HEK293 (cell line): ENCODE measurements at regions not wholly inside any gene's neighbourhood (a gene's known extent, or its start where the extent isn't known, plus 50 kb on each side); places are given as distances from the start of the nearest gene placed in this dataset.

Source experiments
- CTCF ChIA-PET: fragments of 350-600 bp; formaldehyde crosslinking; extraction: SDS; loops from one replicate; lab custom pipeline; 2021; ENCODE audit warnings: antibody characterized with exemption; lab: Yijun Ruan, JAX
- POLR2A ChIA-PET: fragments of 300-600 bp; formaldehyde crosslinking; extraction: SDS; loops from one replicate; lab custom pipeline; 2020; ENCODE audit warnings: antibody characterized with exemption, inconsistent platforms; lab: Yijun Ruan, JAX
- H3K27ac ChIP-seq: fragments of 200-500 bp; sonication (Bioruptor generic); 2 replicates; pipeline ENCODE4 v1.5.1; 2014; ENCODE audit warnings: low read depth, low read length, control low read depth, inconsistent platforms; ENCODE audit errors: extremely low read depth
- H3K36me3 ChIP-seq, 2 experiments: fragments of 200-500 bp in 1 of 2; sonication (Bioruptor generic) in 1 of 2; 1 replicate in 1 of 2; 2 replicates in 1 of 2; pipeline ENCODE4 v1.5.1; 2014 to 2017; ENCODE audit warnings: inconsistent platforms in 2 of 2, low read length in 2 of 2; ENCODE audit not compliant: control insufficient read depth in 2 of 2, insufficient read depth in 1 of 2
- H3K4me1 ChIP-seq: fragments of 200-500 bp; sonication (Bioruptor generic); 2 replicates; pipeline ENCODE4 v1.5.1; 2014; ENCODE audit warnings: mild to moderate bottlenecking, low read length, inconsistent platforms; ENCODE audit not compliant: control insufficient read depth, insufficient read depth
- H3K4me3 ChIP-seq: 2 replicates; pipeline ENCODE4 v1.5.1; 2011; ENCODE audit warnings: low read depth, mild to moderate bottlenecking, control low read depth, low read length, moderate library complexity
- H3K9me3 ChIP-seq: fragments of 200-500 bp; sonication (Bioruptor generic); 2 replicates; pipeline ENCODE4 v1.5.1; 2014; ENCODE audit warnings: low read depth, low read length, inconsistent platforms; ENCODE audit not compliant: control insufficient read depth, insufficient read depth
- GLI2 ChIP-seq: fragments of 450-650 bp; formaldehyde crosslinking; IDR thresholded peaks from 2 replicates; pipeline ENCODE4; 2017; ENCODE audit warnings: missing biosample characterization, missing genetic modification characterization, low read depth, borderline replicate concordance
- KLF7 ChIP-seq: fragments of 450-650 bp; formaldehyde crosslinking; IDR thresholded peaks from 2 replicates; pipeline ENCODE4 v1.5.1; 2016; ENCODE audit warnings: missing biosample characterization, missing genetic modification characterization, borderline replicate concordance
- MEIS1 ChIP-seq: sonication (generic); formaldehyde crosslinking; IDR thresholded peaks from 2 replicates; pipeline ENCODE4 v1.8.1; 2022; ENCODE audit warnings: missing genetic modification reagents, mild to moderate bottlenecking, borderline replicate concordance
- MZF1 ChIP-seq: fragments of 450-650 bp; formaldehyde crosslinking; IDR thresholded peaks from 2 replicates; pipeline ENCODE4 v1.5.1; 2017; ENCODE audit warnings: missing biosample characterization, missing genetic modification characterization, borderline replicate concordance
- TSHZ1 ChIP-seq: fragments of 450-650 bp; formaldehyde crosslinking; IDR thresholded peaks from 2 replicates; pipeline ENCODE4 v1.5.1; 2016; ENCODE audit warnings: missing biosample characterization, missing genetic modification characterization, borderline replicate concordance
- WT1 ChIP-seq: fragments of 450-650 bp; formaldehyde crosslinking; IDR thresholded peaks from 2 replicates; pipeline ENCODE4 v1.5.1; 2016; ENCODE audit warnings: missing biosample characterization, missing genetic modification characterization
- YY1 ChIP-seq: fragments of 450-650 bp; formaldehyde crosslinking; IDR thresholded peaks from 2 replicates; pipeline ENCODE4 v1.5.1; 2018; ENCODE audit warnings: missing biosample characterization, missing genetic modification characterization
- ZBTB1 ChIP-seq: fragments of 450-650 bp; formaldehyde crosslinking; IDR thresholded peaks from 2 replicates; pipeline ENCODE4 v1.5.1; 2016; ENCODE audit warnings: missing biosample characterization, missing genetic modification characterization
- ZEB2 ChIP-seq: fragments of 450-650 bp; formaldehyde crosslinking; IDR thresholded peaks from 2 replicates; pipeline ENCODE4 v1.5.1; 2016; ENCODE audit warnings: missing biosample characterization, missing genetic modification characterization
- ZFHX2 ChIP-seq: fragments of 450-650 bp; formaldehyde crosslinking; conservative IDR thresholded peaks from 2 replicates; pipeline ENCODE4 v1.5.1; 2016; ENCODE audit warnings: missing biosample characterization, missing genetic modification characterization
- ZFP41 ChIP-seq: fragments of 450-650 bp; formaldehyde crosslinking; IDR thresholded peaks from 2 replicates; pipeline ENCODE4 v1.5.1; 2016; ENCODE audit warnings: missing biosample characterization, missing genetic modification characterization, borderline replicate concordance
- ZNF114 ChIP-seq: fragments of 450-650 bp; formaldehyde crosslinking; IDR thresholded peaks from 2 replicates; pipeline ENCODE4 v1.5.0; 2017; ENCODE audit warnings: missing biosample characterization, missing genetic modification characterization
- ZNF157 ChIP-seq: fragments of 450-650 bp; formaldehyde crosslinking; IDR thresholded peaks from 2 replicates; pipeline ENCODE4 v1.5.1; 2016; ENCODE audit warnings: missing biosample characterization, missing genetic modification characterization
- ZNF175 ChIP-seq: fragments of 450-650 bp; formaldehyde crosslinking; IDR thresholded peaks from 2 replicates; pipeline ENCODE4 v1.5.1; 2016; ENCODE audit warnings: missing biosample characterization, missing genetic modification characterization
- ZNF211 ChIP-seq: fragments of 450-650 bp; formaldehyde crosslinking; IDR thresholded peaks from 2 replicates; pipeline ENCODE4 v1.5.1; 2016; ENCODE audit warnings: low read depth, missing biosample characterization, missing genetic modification characterization
- ZNF23 ChIP-seq: fragments of 450-650 bp; formaldehyde crosslinking; IDR thresholded peaks from 2 replicates; pipeline ENCODE4 v1.5.1; 2016; ENCODE audit warnings: missing biosample characterization, missing genetic modification characterization, borderline replicate concordance
- ZNF302 ChIP-seq: fragments of 450-650 bp; formaldehyde crosslinking; IDR thresholded peaks from 2 replicates; pipeline ENCODE4 v1.5.1; 2016; ENCODE audit warnings: missing biosample characterization, missing genetic modification characterization, low read depth
- ZNF423 ChIP-seq: fragments of 450-650 bp; formaldehyde crosslinking; IDR thresholded peaks from 2 replicates; pipeline ENCODE4 v1.5.1; 2016; ENCODE audit warnings: missing biosample characterization, missing genetic modification characterization
- ZNF621 ChIP-seq: fragments of 450-650 bp; formaldehyde crosslinking; IDR thresholded peaks from 2 replicates; pipeline ENCODE4 v1.5.1; 2017; ENCODE audit warnings: missing biosample characterization, missing genetic modification characterization
- ZNF704 ChIP-seq: fragments of 450-650 bp; formaldehyde crosslinking; IDR thresholded peaks from 2 replicates; pipeline ENCODE4 v1.5.1; 2016; ENCODE audit warnings: missing biosample characterization, missing genetic modification characterization
- ZNF76 ChIP-seq: fragments of 450-650 bp; formaldehyde crosslinking; IDR thresholded peaks from 2 replicates; pipeline ENCODE4; 2016; ENCODE audit warnings: low read depth, missing biosample characterization, missing genetic modification characterization, borderline replicate concordance
- ZNF830 ChIP-seq: fragments of 450-650 bp; IDR thresholded peaks from 2 replicates; pipeline ENCODE4 v1.5.0; 2018; ENCODE audit warnings: missing biosample characterization, missing genetic modification characterization, low read depth, mild to moderate bottlenecking, moderate library complexity
- ZSCAN23 ChIP-seq: fragments of 450-650 bp; formaldehyde crosslinking; IDR thresholded peaks from 2 replicates; pipeline ENCODE4 v1.5.1; 2016; ENCODE audit warnings: missing biosample characterization, missing genetic modification characterization
- ZSCAN30 ChIP-seq: fragments of 450-650 bp; IDR thresholded peaks from 2 replicates; pipeline ENCODE4 v1.5.1; 2018; ENCODE audit warnings: missing biosample characterization, mild to moderate bottlenecking, missing genetic modification characterization, moderate library complexity

GRCh38 chr4:35730414-35730813 is 513.9 kb downstream of the ARAP2 start:
- TF ChIP-seq ZNF157 (tag by site-specific recombination), result no peak
- TF ChIP-seq TSHZ1 (tag by site-specific recombination), result no peak
- no peak for TF ChIP-seq ZNF175 (tag by site-specific recombination)
- TF ChIP-seq ZSCAN30 (tag by site-specific recombination), result no peak
- TF ChIP-seq ZNF76, result no peak
- TF ChIP-seq ZSCAN23 (tag by site-specific recombination), result no peak
- no peak for TF ChIP-seq ZNF704 (tag by site-specific recombination)
- TF ChIP-seq ZNF114 (tag by site-specific recombination), result no peak
- no peak for TF ChIP-seq MZF1
- TF ChIP-seq ZEB2 (tag by site-specific recombination), result no peak
- TF ChIP-seq ZNF621 (tag by site-specific recombination), result no peak
- no peak for TF ChIP-seq ZNF211
- TF ChIP-seq GLI2 (tag by site-specific recombination), result no peak
- Histone ChIP-seq H3K9me3 (no peaks in the 10 kb centered on the region), H3K4me3 (no peak overlapping the region), H3K36me3 (no peaks in the 10 kb centered on the region), H3K27ac (no peak overlapping the region), H3K4me1 (no peaks in the 10 kb centered on the region)
- CTCF ChIA-PET, result no interaction called here
- POLR2A ChIA-PET, result no interaction called here

- TF ChIP-seq ZEB2 (tag by site-specific recombination), result no peak
- TF ChIP-seq WT1 (tag by site-specific recombination), result no peak
- no peak for TF ChIP-seq ZBTB1 (tag by site-specific recombination)
- TF ChIP-seq, all 188 proteins: peak for 0
- H3K36me3 ChIP-seq, result no peaks in the 10 kb centered on the region
- H3K4me1 ChIP-seq, result no peaks in the 10 kb centered on the region
- CTCF ChIA-PET, result no interaction called here
- no peaks in the 10 kb centered on the region for H3K9me3 ChIP-seq
- H3K4me3 ChIP-seq, result no peak overlapping the region
- no peak overlapping the region for H3K27ac ChIP-seq
- POLR2A ChIA-PET, result no interaction called here
Observed at GRCh38 chr4:35734381-35735098, 509.8 kb downstream of the ARAP2 start.

- H3K9me3 ChIP-seq, result no peaks in the 10 kb centered on the region
- TF ChIP-seq ZNF830 (tag by site-specific recombination) (no peak), ZNF23 (tag by site-specific recombination) (no peak), KLF7 (tag by site-specific recombination) (no peak), YY1 (tag by site-specific recombination) (no peak), TSHZ1 (tag by site-specific recombination) (no peak), MEIS1 (CRISPR knock-in tag) (no peak), ZFP41 (no peak), ZNF423 (tag by site-specific recombination) (no peak), ZFHX2 (tag by site-specific recombination) (no peak), ZNF302 (tag by site-specific recombination) (no peak)
Observed at GRCh38 chr4:35739308-35739707, 505.0 kb downstream of the ARAP2 start.

More at GRCh38 chr4:35739308-35739707, 505.0 kb downstream of the ARAP2 start:
- Histone ChIP-seq H3K4me1 (no peaks in the 10 kb centered on the region), H3K27ac (no peak overlapping the region), H3K4me3 (no peak overlapping the region), H3K36me3 (no peaks in the 10 kb centered on the region)
- ChIA-PET POLR2A (no interaction called here), CTCF (no interaction called here)
